AG04450 (cell line): ENCODE measurements at regions not wholly inside any gene's neighbourhood (a gene's known extent, or its start where the extent isn't known, plus 50 kb on each side); places are given as distances from the start of the nearest gene placed in this dataset.

Experiments
- CTCF ChIA-PET: fragments of 300-600, 350-600 bp; formaldehyde crosslinking; extraction: SDS; loops from one replicate; lab custom pipeline; 2022; ENCODE audit warnings: antibody characterized with exemption, inconsistent platforms; lab: Charles Lee
- POLR2A ChIA-PET: fragments of 350-600 bp; formaldehyde crosslinking; extraction: SDS; loops from one replicate; lab custom pipeline; 2021; ENCODE audit warnings: antibody characterized with exemption, inconsistent platforms; lab: Yijun Ruan, JAX
- DNase-seq: peaks from one replicate; pipeline ENCODE4 v3.0.0-alpha.2; 2011; ENCODE audit warnings: low read depth, low spot score
- H3K27ac ChIP-seq: one replicate; pipeline ENCODE4 v1.5.1; 2012; ENCODE audit warnings: low read depth, low read length, control low read depth
- H3K27me3 ChIP-seq: one replicate; pipeline ENCODE4 v1.6.0; 2012; ENCODE audit warnings: low read length; ENCODE audit not compliant: control insufficient read depth, insufficient read depth
- H3K4me3 ChIP-seq: 2 replicates; pipeline ENCODE4 v1.5.1; 2011; ENCODE audit warnings: mild to moderate bottlenecking, low read depth, low read length, control low read depth
- H3K9me3 ChIP-seq: 2 replicates; pipeline ENCODE4 v1.5.1; 2012; ENCODE audit warnings: low read length; ENCODE audit not compliant: control insufficient read depth, insufficient read depth
- CTCF ChIP-seq: IDR thresholded peaks from 2 replicates; pipeline ENCODE4 v1.5.1; 2011; ENCODE audit warnings: low read depth, low read length, control low read depth, inconsistent platforms

GRCh38 chr16:16850274-16850673 lies 471.3 kb downstream of the NPIPA7 start:
- ChIA-PET POLR2A (no interaction called here), CTCF (no interaction called here)
- H3K4me3 ChIP-seq = no peak overlapping the region
- no peak for DNase-seq
- no peaks in the 10 kb centered on the region for H3K27me3 ChIP-seq
- no peak overlapping the region for H3K27ac ChIP-seq
- 0 out of 2 replicates have a peak, but pooled peaks cover 3% of the 10 kb centered on the region for H3K9me3 ChIP-seq
- TF ChIP-seq CTCF = no peak

- no peak overlapping the region for H3K27ac ChIP-seq
- CTCF ChIA-PET = no interaction called here
- no peak for DNase-seq
- H3K9me3 ChIP-seq = no peaks in the 10 kb centered on the region; the same call in 1 of the 2 replicates
- POLR2A ChIA-PET = no interaction called here
- no peaks in the 10 kb centered on the region for H3K27me3 ChIP-seq
- TF ChIP-seq CTCF = no peak
- H3K4me3 ChIP-seq = no peak overlapping the region
Observed at GRCh38 chr16:16857012-16857411, 478.1 kb downstream of the NPIPA7 start.

- no peak for TF ChIP-seq CTCF
- H3K4me3 ChIP-seq = no peak overlapping the region
- no peak overlapping the region for H3K27ac ChIP-seq
- ChIA-PET POLR2A (no interaction called here), CTCF (no interaction called here)
- H3K27me3 ChIP-seq = no peaks in the 10 kb centered on the region
- no peak for DNase-seq
- no peaks in the 10 kb centered on the region; the same call in none of the 2 replicates for H3K9me3 ChIP-seq
Observed at GRCh38 chr16:16857603-16858283, 478.8 kb downstream of the NPIPA7 start.

GRCh38 chr16:16861546-16861945 lies 482.6 kb downstream of the NPIPA7 start:
- no peaks in the 10 kb centered on the region for H3K27me3 ChIP-seq
- ChIA-PET CTCF (interaction anchor here (0.7 to 2.6 kb wide), 13 partner anchors 12 to 1643 kb away, joined by 3 to 38 read pairs (median 6); no protein-coding TSS in a partner anchor), POLR2A (no interaction called here)
- H3K27ac ChIP-seq = no peak overlapping the region
- peak; percentile 0 for DNase-seq
- peak; percentile 72 for TF ChIP-seq CTCF
- no peaks in the 10 kb centered on the region; the same call in 1 of the 2 replicates for H3K9me3 ChIP-seq
- H3K4me3 ChIP-seq = no peak overlapping the region

- no peaks in the 10 kb centered on the region for H3K27me3 ChIP-seq
- TF ChIP-seq CTCF = no peak
- no peak for DNase-seq
- CTCF ChIA-PET = interaction anchor here (0.6 to 1.1 kb wide), 2 partner anchors 604 to 715 kb away, joined by 3 to 5 read pairs; no protein-coding TSS in a partner anchor
- H3K9me3 ChIP-seq = no peaks in the 10 kb centered on the region; the same call in 1 of the 2 replicates
- no peak overlapping the region for H3K4me3 ChIP-seq
- POLR2A ChIA-PET = no interaction called here
- no peak overlapping the region for H3K27ac ChIP-seq
Observed at GRCh38 chr16:16863672-16864071, 484.7 kb downstream of the NPIPA7 start.
